HG02571 (cell line): ENCODE measurements at regions not wholly inside any gene's neighbourhood (a gene's known extent, or its start where the extent isn't known, plus 50 kb on each side); places are given as distances from the start of the nearest gene placed in this dataset.

Source experiments
- ATAC-seq: cut with Tn5 transposase; IDR thresholded peaks from one replicate; pipeline ENCODE4 v1.9.1; 2021; ENCODE audit warnings: mild to moderate bottlenecking, moderate library complexity; ENCODE audit not compliant: unreplicated experiment

GRCh38 chr13:79799059-79799867, 318.3 kb downstream of the NDFIP2 start:
- no peak for ATAC-seq

GRCh38 chr13:79796136-79796535, 315.2 kb downstream of the NDFIP2 start:
- no peak for ATAC-seq

- ATAC-seq, result no peak
These were observed 314.0 kb downstream of the NDFIP2 start for GRCh38 chr13:79794931-79795330.

DNA sequence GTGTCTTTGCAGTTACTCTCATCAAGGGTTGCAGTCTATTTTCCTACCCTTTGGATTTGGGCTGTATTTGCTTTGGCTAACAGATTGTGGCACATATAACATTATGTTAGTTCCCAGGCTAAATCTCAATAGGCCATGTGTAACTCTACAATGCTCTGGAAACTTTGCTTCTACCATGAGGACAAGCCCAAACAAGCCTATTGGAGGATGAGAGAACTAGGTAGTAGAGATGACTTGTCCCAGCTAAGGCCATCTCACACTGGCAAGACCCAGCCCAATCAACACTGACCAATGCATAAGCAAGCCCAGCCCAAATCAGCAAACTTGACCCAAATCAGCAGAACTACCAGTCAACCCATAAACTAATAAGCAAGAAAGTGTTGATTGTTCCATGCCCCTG, 311.8 kb downstream of the NDFIP2 start:
- no peak for ATAC-seq

DNA sequence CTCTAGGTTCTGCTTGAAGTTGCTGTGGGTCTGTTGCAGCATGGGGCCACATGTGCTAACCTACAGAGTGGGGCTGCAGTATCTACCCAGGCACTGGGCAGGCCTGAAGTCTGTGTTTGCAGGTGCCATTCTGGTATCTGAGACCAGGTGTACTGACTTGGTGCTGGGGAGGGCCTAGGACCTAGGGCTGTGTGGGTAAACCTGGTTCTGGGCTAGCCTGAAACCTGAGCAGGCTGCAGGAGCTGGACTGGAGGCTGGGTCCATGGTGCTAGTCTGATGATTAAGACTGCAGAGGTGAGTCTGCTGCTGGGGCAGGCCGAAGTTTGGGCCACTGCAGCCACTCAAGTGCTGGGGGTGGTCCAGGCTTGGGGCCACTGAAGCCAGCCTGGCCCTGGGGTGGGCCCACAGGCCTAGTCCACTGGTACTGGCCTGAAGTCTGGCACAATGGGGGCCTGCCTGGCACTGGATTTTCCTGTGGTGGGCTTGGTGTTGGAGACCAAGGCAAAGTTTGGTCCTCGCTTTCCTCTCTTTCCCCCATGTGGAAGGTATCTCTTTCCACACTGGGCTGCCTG, 310.6 kb downstream of the NDFIP2 start:
- no peak for ATAC-seq

- no peak for ATAC-seq
These were observed 305.2 kb downstream of the NDFIP2 start for GRCh38 chr13:79786176-79786575.

GRCh38 chr13:79782541-79783205, 301.7 kb downstream of the NDFIP2 start:
- ATAC-seq, result no peak

DNA sequence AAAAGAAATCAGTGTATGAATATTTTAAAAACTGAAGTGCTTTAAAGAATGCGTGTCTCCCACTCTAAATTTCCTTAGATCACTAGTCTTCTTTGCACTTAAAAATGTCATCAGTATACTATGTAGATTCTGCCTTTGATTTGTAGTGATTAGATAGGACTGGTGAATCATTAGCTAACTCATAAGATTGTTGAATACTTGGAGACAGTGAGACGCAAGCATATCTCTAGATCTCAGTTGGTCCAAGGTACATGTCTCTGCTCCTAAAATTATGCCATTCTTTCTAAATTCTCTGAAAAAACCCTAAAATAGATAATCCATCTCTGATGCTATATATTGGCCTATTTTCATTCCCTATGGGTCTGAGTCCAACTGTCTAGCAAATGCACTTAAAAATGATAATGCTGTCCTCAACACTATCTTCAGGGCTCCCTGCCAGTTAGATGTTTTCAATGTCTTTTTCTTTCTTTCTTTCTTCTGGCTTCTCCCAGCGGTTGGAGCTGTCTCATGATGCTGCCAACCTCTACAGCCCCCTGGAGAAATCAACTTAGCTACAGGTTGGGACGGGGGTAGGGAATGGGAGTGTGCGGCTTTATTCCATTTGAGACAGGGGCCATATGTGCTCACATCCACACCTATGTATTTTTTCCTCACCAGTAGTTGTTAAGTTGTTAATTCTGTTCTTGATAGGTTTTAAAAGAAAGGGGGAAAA, 301.0 kb downstream of the NDFIP2 start:
- ATAC-seq, result no peak

GRCh38 chr13:79780240-79780639, 299.3 kb downstream of the NDFIP2 start:
- no peak for ATAC-seq

- no peak for ATAC-seq
These were observed 298.8 kb downstream of the NDFIP2 start for GRCh38 chr13:79779761-79780160.

DNA sequence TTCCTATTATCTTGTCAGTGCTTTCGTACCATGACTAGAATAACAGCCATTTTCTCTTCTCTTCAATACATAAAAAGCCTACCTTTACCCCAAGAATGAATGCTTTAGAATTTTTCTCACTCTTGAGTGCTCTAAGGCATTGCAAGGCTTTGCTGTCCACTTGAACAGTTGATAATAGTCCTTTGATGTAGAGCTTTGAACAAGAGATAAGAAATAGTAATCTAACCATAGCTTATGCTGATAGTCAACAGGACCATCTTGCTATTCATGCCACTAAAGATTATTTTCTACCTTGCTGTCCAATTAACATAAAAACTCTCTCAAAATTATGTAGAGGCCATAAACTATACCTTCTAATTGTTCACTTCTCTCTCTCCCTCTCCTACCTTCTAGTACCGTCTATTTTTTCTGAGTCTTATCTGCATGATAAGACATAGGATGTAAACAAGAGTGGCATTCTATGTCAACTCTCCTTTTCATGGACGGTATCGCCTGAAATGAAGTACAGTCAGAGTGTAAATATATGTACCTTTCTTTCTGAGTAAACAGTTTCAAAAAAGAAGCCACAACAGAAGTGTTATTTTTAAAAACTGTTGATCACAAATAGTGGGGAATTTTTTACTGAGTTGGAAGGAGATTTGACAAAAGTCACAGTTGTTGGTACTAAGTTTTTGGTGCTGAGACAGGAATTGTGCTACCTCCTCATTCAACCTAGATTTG, 297.9 kb downstream of the NDFIP2 start:
- ATAC-seq, result no peak

DNA sequence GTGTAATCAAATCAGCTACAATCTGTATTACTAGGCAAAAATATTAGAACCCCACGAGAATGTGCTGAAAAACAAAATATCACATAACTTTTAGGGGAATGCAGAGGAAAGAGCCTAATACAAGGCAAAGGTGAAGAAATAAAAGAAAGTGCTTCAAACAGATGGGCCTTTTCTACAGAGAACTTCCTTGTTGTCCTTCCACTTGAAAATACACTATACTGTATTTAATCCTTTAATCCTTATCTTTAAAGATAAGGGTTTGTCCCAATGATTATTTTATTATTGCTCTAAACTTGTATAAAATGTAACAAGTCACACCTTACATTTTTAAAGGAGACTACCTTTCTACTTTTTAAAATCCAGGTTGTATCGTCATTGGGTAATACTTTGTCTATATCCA, 296.5 kb downstream of the NDFIP2 start:
- ATAC-seq, result no peak

- ATAC-seq, result no peak
These were observed 295.8 kb downstream of the NDFIP2 start for GRCh38 chr13:79776531-79777295.

GRCh38 chr13:79775830-79776229, 294.9 kb downstream of the NDFIP2 start:
- no peak for ATAC-seq

DNA sequence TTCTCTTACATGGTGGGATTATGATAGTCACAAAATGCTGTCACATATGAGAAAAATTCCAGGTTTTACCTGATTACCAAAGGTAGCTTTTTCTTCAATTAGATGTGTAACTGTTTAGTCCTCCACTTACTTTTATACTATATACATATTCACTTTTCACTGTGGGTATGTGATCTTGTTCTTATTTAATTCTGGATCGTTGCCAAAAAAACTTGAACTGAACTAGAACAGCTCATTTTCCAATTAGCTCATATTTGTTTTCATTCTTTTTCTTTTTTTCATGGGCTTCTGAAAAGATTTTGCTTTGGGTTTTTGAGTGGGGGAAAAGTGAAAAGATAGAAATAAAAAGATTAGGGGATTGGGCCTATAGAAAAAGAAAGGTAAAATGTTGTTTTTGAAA, 291.9 kb downstream of the NDFIP2 start:
- no peak for ATAC-seq

DNA sequence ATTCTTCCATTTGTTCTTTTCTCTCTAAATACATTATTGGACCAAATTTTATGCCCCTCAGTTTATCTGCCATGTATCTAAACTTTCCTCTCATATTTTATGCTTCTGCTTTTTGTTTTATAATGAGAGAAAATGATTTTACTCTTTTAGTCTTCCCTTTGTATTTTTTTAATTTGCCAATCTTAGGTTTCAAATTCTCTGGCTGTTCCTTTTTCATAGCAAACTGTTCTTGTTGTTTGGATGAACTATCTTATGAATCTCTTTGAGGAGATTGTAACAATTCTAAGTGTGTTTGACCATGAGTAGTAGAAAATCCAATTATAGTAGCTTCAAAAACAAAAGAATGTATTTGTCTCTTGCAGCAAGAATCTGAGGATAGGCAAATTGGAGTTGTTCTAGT, 290.5 kb downstream of the NDFIP2 start:
- no peak for ATAC-seq

DNA sequence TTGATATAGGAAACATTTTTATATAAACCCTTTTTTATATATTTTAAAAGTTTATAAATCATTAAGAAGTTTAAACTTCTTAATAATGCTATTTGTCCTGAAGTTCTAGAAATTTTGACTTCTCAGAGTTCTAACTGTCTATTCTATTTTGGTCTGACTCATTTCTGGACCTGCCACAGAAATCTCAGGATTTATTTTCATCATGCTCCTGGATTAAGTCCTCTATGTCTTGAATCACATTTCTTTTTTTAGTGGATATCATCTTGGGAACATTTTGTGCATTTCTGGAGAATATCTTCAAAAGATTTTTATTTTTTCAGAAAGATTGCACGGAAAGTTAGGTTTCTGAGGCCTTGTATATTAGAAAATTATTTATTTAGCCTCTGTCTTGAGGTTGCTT, 289.1 kb downstream of the NDFIP2 start:
- no peak for ATAC-seq

GRCh38 chr13:79767126-79767525, 286.2 kb downstream of the NDFIP2 start:
- ATAC-seq, result no peak

GRCh38 chr13:79765331-79765730, 284.4 kb downstream of the NDFIP2 start:
- no peak for ATAC-seq

- no peak for ATAC-seq
These were observed 269.1 kb downstream of the NDFIP2 start for GRCh38 chr13:79749984-79750551.
